GM12878 (cell line): ENCODE measurements at regions not wholly inside any gene's neighbourhood (a gene's known extent, or its start where the extent isn't known, plus 50 kb on each side); places are given as distances from the start of the nearest gene placed in this dataset.

Experiments used
- CHD4 ChIP-seq: fragments of 200-600 bp; sonication (generic); IDR thresholded peaks from 2 replicates; pipeline ENCODE4 v1.6.1; 2016; ENCODE audit warnings: mild to moderate bottlenecking
- CTCF ChIP-seq, 3 experiments: IDR thresholded peaks in 2 of 3; conservative IDR thresholded peaks in 1 of 3; 2 replicates each; pipeline ENCODE4 v1.5.1; 2011; ENCODE audit warnings: low read depth in 3 of 3, low read length in 3 of 3, mild to moderate bottlenecking in 3 of 3, control low read depth in 2 of 3, moderate library complexity in 2 of 3, inconsistent platforms in 1 of 3, mixed read lengths in 1 of 3; ENCODE audit not compliant: control insufficient read depth in 2 of 3, insufficient read depth in 1 of 3; ENCODE audit errors: extremely low read depth in 1 of 3
- EZH2 ChIP-seq: IDR thresholded peaks from 2 replicates; pipeline ENCODE4 v1.6.1; 2012; ENCODE audit warnings: low read depth, mild to moderate bottlenecking, control low read depth, inconsistent platforms, low read length, borderline replicate concordance; ENCODE audit not compliant: control insufficient read depth
- PKNOX1 ChIP-seq: fragments of 450-650 bp; IDR thresholded peaks from 2 replicates; pipeline ENCODE4 v1.6.1; 2016; ENCODE audit warnings: mild to moderate bottlenecking
- POLR2A ChIP-seq: IDR thresholded peaks from 2 replicates; pipeline ENCODE4 v1.6.1; 2011; ENCODE audit warnings: low read depth, mild to moderate bottlenecking, low read length
- PRDM15 ChIP-seq: fragments of 450-650 bp; formaldehyde crosslinking; IDR thresholded peaks from 2 replicates; pipeline ENCODE4 v1.4.0; 2020; ENCODE audit warnings: mild to moderate bottlenecking, moderate library complexity
- RELA ChIP-seq: fragments of 450-650 bp; IDR thresholded peaks from 2 replicates; pipeline ENCODE4 v1.8.0; 2014; ENCODE audit warnings: borderline replicate concordance; ENCODE audit not compliant: partially characterized antibody
- RELB ChIP-seq: fragments of 450-650 bp; IDR thresholded peaks from 2 replicates; pipeline ENCODE4 v1.6.1; 2017; ENCODE audit warnings: low read depth, mild to moderate bottlenecking, moderate library complexity
- SPI1 ChIP-seq: IDR thresholded peaks from 2 replicates; pipeline ENCODE4 v1.6.1; 2011; ENCODE audit warnings: low read depth, mild to moderate bottlenecking, low read length, moderate library complexity, borderline replicate concordance; ENCODE audit not compliant: insufficient read depth
- TCF12 ChIP-seq: IDR thresholded peaks from 2 replicates; pipeline ENCODE4 v1.6.1; 2011; ENCODE audit warnings: low read depth, mild to moderate bottlenecking, low read length
- YY1 ChIP-seq: IDR thresholded peaks from 2 replicates; pipeline ENCODE4 v1.6.1; 2011; ENCODE audit warnings: low read depth, mild to moderate bottlenecking, low read length

- TF ChIP-seq CHD4 (no peak), PKNOX1 (no peak), YY1 (no peak), POLR2A (no peak), CTCF (IDR thresholded peaks at IDR 0.05 in 2 of 3, conservative IDR thresholded peaks at IDR 0.05 in 1 of 3; ENCODE audit: control insufficient read depth in 2 of 3, extremely low read depth in 1 of 3, insufficient read depth in 1 of 3, low read depth in 3 of 3, low read length in 3 of 3) (no peak), PRDM15 (CRISPR knock-in tag) (no peak), SPI1 (no peak), RELB (no peak), EZH2 (no peak), TCF12 (no peak), RELA (no peak)
Observed at GRCh38 chr1:232416026-232416568, 213.8 kb downstream of the SIPA1L2 start.
